HG02870 (cell line): ENCODE measurements at regions not wholly inside any gene's neighbourhood (a gene's known extent, or its start where the extent isn't known, plus 50 kb on each side); places are given as distances from the start of the nearest gene placed in this dataset.
A peak's percentile ranks its signal among the peaks of the same experiment; 100 is the strongest.

Source experiments
- ATAC-seq: cut with Tn5 transposase; IDR thresholded peaks from one replicate; pipeline ENCODE4 v1.9.1; 2021; ENCODE audit warnings: mild to moderate bottlenecking, moderate library complexity; ENCODE audit not compliant: unreplicated experiment

DNA sequence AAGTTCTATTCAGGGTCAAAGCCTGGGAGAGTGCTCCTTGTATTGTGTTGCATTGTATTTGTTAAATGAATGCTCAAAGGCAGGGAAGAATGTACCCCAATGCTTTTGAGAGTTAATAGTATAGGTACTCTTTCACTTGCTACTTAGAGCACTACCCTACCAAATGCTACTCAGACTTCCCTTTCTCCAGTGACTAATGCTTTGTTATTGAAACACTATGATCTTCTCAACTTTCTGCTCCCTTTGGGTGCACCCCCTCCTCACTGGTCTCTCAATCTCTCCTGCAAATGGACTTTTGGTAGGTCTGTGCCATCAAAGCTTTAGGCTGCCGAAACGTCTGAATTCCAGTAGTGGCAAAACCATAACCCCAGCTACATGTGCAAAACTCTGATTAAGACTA, 177.7 kb upstream of the AHR start:
- no peak for ATAC-seq

GRCh38 chr7:17121671-17122070, 176.8 kb upstream of the AHR start:
- no peak for ATAC-seq

- ATAC-seq: peak; percentile 29
Observed at GRCh38 chr7:17123020-17123419, 175.4 kb upstream of the AHR start.

GRCh38 chr7:17126413-17127268, 171.8 kb upstream of the AHR start:
- peak; percentile 93 for ATAC-seq

- no peak for ATAC-seq
Observed at GRCh38 chr7:17129218-17129617, 169.2 kb upstream of the AHR start.

DNA sequence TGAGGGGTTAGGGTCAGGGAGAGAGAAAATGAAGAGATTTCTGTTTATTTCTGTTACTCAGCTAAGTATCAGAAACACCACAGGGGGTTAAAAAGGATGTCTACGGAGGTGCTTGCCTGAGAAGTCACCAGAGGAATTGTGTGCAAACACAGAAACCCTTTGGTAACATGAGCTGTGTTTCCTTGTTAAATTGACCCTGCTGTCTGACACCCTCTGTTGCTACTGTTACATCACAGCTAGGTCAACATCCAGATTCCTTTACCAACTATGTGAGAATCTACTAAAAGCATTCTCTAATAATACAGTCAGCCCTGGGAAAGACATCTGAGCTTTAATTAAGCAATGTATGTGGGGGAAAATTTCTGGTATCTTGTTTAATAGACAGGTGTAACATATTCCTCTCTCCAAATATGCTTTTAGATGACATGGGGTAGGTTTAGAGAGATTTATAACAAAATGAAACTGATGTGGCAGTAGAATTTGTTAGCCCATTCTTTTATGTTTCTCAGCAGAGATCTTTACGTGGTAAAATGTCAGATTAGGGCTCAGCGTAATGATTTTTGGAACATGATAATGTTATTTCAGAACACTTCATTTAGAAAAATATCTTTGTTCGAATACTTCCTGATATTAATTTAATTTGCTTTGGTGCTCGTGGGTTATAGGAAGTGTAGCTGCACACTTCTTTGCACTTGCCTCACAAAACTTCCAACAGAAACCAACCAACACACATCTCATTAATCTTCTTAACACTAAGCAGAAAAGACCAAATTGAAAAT, 168.0 kb upstream of the AHR start:
- no peak for ATAC-seq

DNA sequence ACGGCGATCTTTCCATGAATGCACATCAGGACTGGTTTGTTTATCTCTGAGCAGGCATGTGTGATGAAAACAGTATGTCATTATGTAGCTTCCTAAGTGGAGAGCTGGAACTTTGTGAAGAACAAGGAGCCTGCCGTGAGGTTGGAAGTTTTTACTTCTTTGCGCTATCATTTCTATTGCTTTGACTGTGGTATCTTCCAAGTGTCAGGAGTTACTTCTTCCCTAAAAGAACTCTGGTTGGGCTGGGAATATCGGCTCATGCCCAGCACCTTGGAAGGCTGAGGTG, 167.4 kb upstream of the AHR start:
- ATAC-seq: no peak

GRCh38 chr7:17131983-17132655, 166.3 kb upstream of the AHR start:
- no peak for ATAC-seq

DNA sequence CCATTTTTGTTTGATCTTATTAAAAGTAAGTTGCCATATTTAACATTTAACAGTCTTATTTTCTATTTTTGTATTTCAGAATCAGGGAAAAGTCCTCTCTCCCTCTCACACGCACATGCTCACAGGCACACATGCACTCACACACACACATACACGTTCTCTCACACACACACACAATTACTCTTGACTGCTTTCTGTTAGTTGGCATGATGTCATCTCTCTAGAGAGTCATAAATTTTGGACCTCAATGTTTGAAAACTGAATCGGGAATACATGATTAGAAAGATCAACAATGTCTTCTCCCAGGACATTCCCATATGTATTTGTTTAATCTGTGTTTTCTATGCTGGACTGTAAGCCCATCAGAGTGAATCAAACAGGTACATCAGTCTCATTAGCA, 165.7 kb upstream of the AHR start:
- ATAC-seq: no peak

GRCh38 chr7:17133977-17134376, 164.5 kb upstream of the AHR start:
- no peak for ATAC-seq

- peak; percentile 92 for ATAC-seq
Observed at GRCh38 chr7:17134786-17135185, 163.7 kb upstream of the AHR start.

- ATAC-seq: no peak
Observed at GRCh38 chr7:17136126-17136525, 162.3 kb upstream of the AHR start.

DNA sequence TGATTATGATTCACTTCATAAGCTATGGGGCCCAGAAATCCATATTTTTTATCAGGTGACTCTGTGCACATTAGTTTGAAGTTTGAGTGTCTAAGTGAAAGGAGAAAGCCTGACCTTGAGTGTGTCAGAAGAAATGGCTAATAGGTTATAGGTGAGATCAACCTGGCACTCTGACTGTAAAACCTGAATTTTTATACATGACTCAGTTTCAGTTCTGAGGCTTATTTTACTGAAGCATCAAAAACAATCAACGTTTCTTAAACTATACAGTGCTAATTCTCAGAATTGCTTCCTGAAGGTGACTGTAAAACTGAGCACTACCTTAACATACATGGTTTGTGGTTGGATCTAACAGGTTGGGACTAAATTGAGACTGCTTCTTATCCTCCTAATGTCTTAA, 159.4 kb upstream of the AHR start:
- no peak for ATAC-seq

DNA sequence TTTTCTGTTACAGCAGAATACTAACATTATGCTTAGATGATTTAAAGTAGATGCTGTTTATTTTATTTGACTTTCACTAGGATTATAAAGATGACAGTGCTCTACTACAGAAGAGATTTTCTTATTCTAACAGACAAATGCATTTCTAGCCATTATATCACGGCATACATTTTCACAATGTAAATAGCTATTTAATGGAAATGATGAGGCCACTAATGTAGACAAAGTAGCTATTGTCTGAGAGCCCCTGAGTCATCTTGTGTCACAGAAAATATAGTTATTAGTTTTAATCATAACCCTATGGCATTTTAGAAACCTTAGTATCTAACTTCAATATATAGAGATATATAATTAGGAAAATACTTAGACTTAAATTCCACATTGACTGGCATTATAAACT, 158.0 kb upstream of the AHR start:
- no peak for ATAC-seq

GRCh38 chr7:17142831-17143541, 155.5 kb upstream of the AHR start:
- no peak for ATAC-seq

- no peak for ATAC-seq
Observed at GRCh38 chr7:17144322-17144721, 154.1 kb upstream of the AHR start.

DNA sequence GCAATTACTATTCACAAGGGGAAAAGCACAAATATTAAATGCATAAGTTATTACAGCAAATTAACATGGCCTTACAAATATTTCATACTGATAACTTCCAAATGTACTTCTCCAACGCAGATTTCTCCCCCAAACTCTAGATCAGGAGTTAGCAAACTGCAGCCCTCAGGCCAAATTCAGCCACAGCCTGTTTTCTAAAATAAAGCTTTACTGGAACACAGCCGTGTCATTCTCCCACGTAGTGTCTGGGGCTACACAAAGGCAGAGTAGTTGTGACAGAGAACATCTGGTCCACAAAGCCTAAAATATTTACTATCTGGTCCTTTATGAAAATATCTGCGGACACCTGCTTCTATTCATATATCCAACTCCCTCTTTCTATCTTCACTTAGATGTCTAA, 151.8 kb upstream of the AHR start:
- ATAC-seq: no peak

DNA sequence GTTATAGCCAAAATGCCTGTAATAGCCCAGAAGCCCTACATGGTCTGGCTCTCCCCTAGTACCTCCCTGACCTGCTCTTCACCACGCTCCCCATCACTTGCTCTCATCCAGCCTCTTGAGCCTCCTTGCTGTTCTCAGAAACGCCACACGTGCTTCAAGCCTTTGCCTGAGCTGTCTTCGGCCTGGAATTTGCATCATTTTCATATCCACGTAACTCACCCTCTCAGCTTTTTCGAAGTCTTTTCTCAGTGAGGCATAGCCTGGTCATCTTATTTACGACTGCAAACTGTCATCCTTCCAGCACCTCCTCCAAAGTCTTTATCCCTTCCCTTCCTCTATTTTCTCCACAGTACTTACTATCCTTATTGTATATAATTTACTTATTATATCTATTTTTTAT, 151.0 kb upstream of the AHR start:
- no peak for ATAC-seq

GRCh38 chr7:17150018-17150417, 148.4 kb upstream of the AHR start:
- peak; percentile 63 for ATAC-seq

DNA sequence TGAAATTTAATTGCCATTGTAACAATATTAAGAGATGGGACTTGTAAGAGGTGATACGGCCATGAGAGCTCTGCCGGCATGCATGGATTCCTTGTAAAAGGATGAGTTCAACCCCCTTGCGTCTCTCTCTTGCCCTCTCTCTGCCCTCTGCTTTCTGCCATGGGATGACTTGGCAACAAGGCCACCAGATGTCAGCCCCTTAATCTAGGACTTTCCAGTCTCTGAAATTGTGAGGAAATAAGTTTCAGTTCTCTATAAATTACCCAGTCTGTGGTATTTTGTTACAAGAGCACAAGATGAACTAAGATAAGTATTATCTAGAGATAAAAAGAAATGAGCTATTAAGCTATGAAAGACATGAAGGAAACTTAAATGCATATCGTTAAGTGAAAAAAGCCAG, 145.7 kb upstream of the AHR start:
- peak; percentile 54 for ATAC-seq

DNA sequence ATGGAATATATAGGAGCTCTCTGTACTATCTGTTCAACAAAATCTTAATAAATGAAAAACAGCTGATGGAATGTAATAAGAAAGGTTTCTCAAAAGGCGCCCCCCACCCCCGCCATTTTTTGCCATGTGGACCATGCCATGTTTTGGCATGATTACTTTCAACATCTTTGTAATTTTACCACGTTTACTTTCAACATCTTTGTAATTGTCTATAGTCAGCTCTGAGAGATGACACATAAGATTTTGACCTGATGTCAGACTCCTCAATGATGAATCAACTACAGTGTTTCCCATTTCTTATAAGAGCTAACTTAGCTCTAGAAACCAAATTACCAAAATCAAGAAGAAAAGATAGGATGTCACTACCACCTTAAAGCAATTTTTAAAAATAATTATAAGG, 144.9 kb upstream of the AHR start:
- no peak for ATAC-seq
